ENCODE measurements at regions not wholly inside any gene's neighbourhood (a gene's known extent, or its start where the extent isn't known, plus 50 kb on each side); places are given as distances from the start of the nearest gene placed in this dataset.

DNA sequence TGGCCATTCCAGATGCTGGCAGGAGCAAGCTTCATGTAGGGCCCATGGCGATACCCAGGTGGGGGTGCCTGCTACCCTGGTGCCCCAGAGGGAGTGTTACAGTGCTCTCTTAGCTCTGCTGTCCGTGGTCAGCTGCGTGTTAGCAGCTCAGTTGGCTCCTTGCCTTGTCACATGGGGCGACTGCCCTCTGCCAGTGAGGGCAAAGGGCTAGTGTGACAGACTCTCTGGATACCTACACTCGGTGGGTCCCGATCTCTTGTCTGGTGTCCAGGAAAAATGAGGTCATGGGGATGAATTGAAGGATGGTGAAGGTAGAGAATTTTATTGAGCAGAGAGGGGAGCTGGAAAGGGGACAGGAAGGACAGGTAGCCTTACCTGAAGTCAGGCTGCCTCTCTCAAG lies 152.2 kb downstream of the CYP26A1 start:
- TF ChIP-seq, protein P1, sequence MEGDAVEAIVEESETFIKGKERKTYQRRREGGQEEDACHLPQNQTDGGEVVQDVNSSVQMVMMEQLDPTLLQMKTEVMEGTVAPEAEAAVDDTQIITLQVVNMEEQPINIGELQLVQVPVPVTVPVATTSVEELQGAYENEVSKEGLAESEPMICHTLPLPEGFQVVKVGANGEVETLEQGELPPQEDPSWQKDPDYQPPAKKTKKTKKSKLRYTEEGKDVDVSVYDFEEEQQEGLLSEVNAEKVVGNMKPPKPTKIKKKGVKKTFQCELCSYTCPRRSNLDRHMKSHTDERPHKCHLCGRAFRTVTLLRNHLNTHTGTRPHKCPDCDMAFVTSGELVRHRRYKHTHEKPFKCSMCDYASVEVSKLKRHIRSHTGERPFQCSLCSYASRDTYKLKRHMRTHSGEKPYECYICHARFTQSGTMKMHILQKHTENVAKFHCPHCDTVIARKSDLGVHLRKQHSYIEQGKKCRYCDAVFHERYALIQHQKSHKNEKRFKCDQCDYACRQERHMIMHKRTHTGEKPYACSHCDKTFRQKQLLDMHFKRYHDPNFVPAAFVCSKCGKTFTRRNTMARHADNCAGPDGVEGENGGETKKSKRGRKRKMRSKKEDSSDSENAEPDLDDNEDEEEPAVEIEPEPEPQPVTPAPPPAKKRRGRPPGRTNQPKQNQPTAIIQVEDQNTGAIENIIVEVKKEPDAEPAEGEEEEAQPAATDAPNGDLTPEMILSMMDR (optimal IDR thresholded peaks at IDR 0.05 in 1 of 3, IDR thresholded peaks at IDR 0.05 in 1 of 3, conservative IDR thresholded peaks at IDR 0.05 in 1 of 3; ENCODE audit: extremely low read depth in 1 of 3, insufficient read depth in 2 of 3, low read length in 3 of 3), result no peak
- no peak for TF ChIP-seq EZH2 (IDR thresholded peaks at IDR 0.05; ENCODE audit: low read length)

All from keratinocyte (primary cell).